ENCODE measurements at regions not wholly inside any gene's neighbourhood (a gene's known extent, or its start where the extent isn't known, plus 50 kb on each side); places are given as distances from the start of the nearest gene placed in this dataset.

- ATAC-seq (no peak), FAIRE-seq (no peak), DNase-seq (no peak)
- intact Hi-C loops (cut with DNase I): no loop called here
- H3K4me1 ChIP-seq: no peaks in the 10 kb centered on the region
- no peak overlapping the region for H3K4me3 ChIP-seq
- no peak overlapping the region for H3K27ac ChIP-seq
- H3K27me3 ChIP-seq: no peaks in the 10 kb centered on the region
- TF ChIP-seq CTCF (IDR thresholded peaks at IDR 0.05): no peak
- WGBS, 2 donors: 9 to 10% methylated on average over 8 of the region's 8 CpGs
- H3K9me3 ChIP-seq: no peaks in the 10 kb centered on the region
- no peaks in the 10 kb centered on the region for H3K36me3 ChIP-seq
Observed at GRCh38 chr4:176383273-176384077, 63.7 kb downstream of the SPCS3 start.

GRCh38 chr4:176385601-176386000, 65.8 kb downstream of the SPCS3 start:
- ATAC-seq (no peak), FAIRE-seq (no peak)
- intact Hi-C loops (cut with DNase I): no loop called here

GRCh38 chr4:176387571-176387970, 67.8 kb downstream of the SPCS3 start:
- H3K4me3 ChIP-seq: no peak overlapping the region

More at GRCh38 chr4:176385601-176386000, 65.8 kb downstream of the SPCS3 start:
- Histone ChIP-seq H3K4me1 (no peaks in the 10 kb centered on the region), H3K27me3 (no peaks in the 10 kb centered on the region), H3K27ac (no peak overlapping the region), H3K4me3 (no peak overlapping the region), H3K36me3 (no peaks in the 10 kb centered on the region), H3K9me3 (no peaks in the 10 kb centered on the region)
- no peak for DNase-seq
- 85 to 89% methylated on average over 1 of the region's 1 CpG for WGBS, 2 donors
- no peak for TF ChIP-seq CTCF (IDR thresholded peaks at IDR 0.05)

GRCh38 chr4:176393306-176394013, 73.7 kb downstream of the SPCS3 start:
- no peak for TF ChIP-seq CTCF (IDR thresholded peaks at IDR 0.05)
- DNase-seq (no peak), ATAC-seq (no peak), FAIRE-seq (no peak)
- Histone ChIP-seq H3K27me3 (no peaks in the 10 kb centered on the region), H3K36me3 (no peaks in the 10 kb centered on the region), H3K4me3 (no peak overlapping the region), H3K4me1 (no peaks in the 10 kb centered on the region), H3K9me3 (no peaks in the 10 kb centered on the region), H3K27ac (no peak overlapping the region)
- intact Hi-C loops (cut with DNase I): no loop called here
- WGBS, 2 donors: 43 to 56% methylated on average over 4 of the region's 4 CpGs

More at GRCh38 chr4:176387571-176387970, 67.8 kb downstream of the SPCS3 start:
- H3K27me3 ChIP-seq: no peaks in the 10 kb centered on the region
- H3K9me3 ChIP-seq: no peaks in the 10 kb centered on the region
- no peaks in the 10 kb centered on the region for H3K4me1 ChIP-seq
- no peak for ATAC-seq
- WGBS, 2 donors: 76 to 81% methylated on average over 1 of the region's 1 CpG
- FAIRE-seq: no peak
- no peak overlapping the region for H3K27ac ChIP-seq
- no peak for DNase-seq
- no peaks in the 10 kb centered on the region for H3K36me3 ChIP-seq
- TF ChIP-seq CTCF (IDR thresholded peaks at IDR 0.05): no peak
- intact Hi-C loops (cut with DNase I): no loop called here

Measured in pancreas (tissue), 10 donors.